ENCODE measurements at regions not wholly inside any gene's neighbourhood (a gene's known extent, or its start where the extent isn't known, plus 50 kb on each side); places are given as distances from the start of the nearest gene placed in this dataset.
"Not testable (repeated sequence)": the region's sequence is repeated elsewhere in the genome, so short reads cannot be mapped to it uniquely, and the experiment has no call there.

DNA sequence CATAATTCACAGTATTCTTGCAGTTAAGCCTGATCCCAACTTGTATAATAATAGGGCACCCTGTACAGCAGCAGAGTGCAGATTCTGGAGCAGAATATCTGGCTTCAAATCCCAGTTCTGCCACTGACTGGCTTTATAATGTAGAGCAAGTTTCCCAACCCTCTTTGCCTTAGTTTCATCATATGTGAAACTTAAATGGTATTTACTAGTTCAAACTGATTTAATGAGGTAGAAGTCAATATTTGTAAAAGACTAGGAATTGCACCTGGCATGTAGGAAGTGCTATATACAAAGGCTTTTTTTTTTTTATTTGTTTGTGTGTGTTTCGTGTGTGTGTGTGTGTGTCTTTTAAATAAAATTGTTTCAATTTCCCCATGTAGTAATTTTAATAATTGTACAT is 125.9 kb downstream of the CCER1 start:
- no peak for DNase-seq (ENCODE audit: low read depth)

DNA sequence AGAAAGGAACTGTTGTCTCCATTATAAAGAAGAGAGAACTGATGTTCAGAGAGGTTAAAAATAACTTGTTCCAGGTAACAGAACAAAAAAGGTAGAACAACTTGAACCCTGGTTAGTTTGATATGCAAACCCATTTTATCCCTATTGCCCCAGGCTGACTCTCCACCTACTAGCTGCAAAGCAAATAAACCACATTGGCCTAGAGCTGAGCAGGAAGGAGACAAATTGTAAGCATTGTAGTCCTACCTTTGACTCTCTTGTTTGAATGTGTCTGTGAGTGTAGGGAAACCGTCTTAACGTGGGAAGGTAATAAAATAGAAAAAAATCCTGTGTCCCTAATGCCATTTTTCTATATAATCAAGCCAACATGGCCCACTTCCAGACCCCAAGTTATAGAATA is 126.4 kb downstream of the CCER1 start:
- no peak for DNase-seq (ENCODE audit: low read depth)

DNA sequence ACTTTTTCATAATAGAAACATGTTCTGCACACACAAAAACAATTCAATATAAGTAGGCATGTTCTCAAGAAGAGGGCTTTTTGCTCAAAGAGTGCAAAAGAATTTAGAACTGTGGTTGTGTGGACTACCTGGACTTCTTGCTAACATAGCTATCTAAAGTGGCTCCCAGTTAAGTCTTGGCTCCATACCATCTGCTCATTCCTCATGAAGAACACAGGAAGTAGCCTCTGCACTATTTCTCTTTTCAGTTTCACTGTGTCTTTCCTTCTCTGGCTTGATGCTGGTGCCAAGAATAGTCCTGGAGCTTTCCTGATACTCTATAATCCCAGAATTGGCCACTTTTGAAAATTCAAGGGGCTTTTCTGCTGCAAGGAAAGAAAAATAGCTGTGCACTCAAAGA is 127.4 kb downstream of the CCER1 start:
- no peak for DNase-seq (ENCODE audit: low read depth)

DNA sequence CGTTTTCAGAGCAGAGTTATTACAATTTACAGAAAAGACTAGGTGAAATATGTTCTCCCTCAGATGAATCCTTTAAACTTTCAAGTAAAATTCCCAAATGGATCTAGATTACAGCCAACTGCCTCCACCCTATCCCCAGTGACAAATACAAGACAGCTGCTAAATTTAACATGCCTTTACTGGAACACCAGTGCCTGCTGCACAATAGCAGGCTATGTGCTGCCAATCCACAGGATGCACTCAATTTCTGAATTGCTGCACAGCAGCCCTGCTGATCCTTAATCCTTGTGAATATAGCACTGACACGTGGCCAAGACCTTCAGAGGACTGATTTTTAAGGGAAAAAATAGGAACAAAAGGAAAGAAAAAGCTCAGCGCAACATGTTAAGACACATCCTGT is 128.9 kb downstream of the CCER1 start:
- DNase-seq (ENCODE audit: low read depth) = no peak

DNA sequence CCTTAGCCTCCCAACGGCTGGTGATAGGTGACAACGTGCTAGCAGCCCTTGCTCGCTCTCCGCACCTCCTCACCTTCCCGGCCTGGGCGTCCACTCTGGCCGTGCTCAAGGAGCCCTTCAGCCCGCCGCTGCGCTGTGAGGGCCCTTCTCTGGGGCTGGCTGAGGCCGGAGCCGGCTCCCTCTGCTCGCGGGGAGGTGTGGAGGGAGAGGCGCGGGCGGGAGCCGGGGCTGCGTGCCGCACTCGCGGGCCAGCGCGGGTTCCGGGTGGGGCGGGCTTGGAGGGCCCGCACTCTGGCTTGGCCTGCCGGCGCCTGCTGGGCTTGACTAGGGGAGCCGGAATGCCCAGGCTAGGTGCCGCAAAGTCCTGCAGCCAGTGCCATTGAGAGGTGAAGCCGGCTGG is 131.1 kb downstream of the CCER1 start:
- no peak for DNase-seq (ENCODE audit: low read depth)

DNA sequence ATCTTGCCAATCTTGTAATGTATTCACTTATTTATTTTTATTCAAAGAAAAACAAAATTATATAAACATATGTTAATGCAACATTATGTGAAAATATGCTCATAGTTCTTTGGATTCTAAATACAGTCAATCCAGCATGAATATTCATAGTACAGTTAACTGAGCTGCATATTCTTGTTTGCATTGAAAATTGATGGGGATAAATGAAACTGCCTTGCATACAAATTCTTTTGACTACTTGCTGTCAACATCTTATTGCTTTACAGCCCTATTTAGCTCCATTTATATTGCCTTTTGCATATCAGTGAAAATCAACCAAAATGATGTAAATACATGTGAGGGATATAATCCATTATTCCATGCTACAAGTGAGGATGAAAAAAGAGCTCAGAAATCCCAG is 135.3 kb downstream of the CCER1 start:
- DNase-seq (ENCODE audit: low read depth) = no peak

DNA sequence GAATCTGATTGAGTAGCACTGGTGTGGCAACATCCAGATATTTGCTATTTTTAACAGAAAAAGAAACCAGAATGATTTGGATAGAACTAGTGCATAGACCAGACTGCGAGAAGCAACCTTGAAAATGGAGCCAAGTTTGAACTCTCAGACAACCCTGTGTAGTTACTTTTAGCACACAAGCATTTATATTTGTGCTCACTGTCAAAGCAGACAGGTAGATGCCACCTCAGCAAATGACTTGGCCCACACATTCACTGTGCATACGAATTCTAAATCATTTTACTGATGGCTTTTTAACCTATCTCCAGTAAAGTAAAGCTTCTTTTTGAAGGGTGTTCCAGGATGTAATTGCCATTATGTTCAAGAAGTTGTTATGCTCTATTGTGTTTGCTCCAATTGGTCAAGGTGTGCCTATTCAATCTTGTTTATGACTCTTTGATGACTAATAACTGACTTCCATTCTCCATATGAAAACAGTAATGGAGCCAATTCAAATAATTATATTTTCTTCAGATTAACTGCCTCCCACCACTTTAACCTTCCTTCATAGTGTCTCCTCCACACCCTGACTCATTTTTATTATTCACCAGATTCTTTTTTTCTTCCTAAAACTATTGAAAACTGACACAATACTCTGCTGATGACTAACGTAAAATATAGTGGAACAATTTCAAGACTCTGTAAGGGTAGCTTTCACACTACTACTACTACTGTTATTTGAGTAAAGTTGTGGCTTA is 138.5 kb downstream of the CCER1 start:
- DNase-seq (ENCODE audit: low read depth) = no peak

GRCh38 chr12:90809940-90810339 is 145.0 kb downstream of the CCER1 start:
- DNase-seq (ENCODE audit: low read depth) = no peak

DNA sequence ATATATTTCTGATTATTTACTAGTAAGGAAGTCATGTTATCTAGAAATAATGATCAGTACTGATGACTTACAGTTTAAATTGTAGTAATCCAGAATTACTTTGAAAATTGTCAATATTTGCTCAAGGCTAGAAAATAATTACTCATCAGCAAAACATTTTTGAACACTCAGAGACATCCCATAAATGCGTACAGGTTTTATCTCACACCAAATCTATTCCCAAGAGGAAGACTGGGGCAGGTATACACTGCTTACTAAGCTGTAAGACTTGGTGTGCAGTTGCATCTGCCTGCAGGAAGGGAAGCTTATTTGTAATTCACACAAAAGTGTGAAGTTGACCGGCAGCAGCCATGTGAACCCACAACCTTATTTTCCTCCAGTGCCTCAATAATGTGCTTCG is 146.4 kb downstream of the CCER1 start:
- DNase-seq (ENCODE audit: low read depth) = no peak

GRCh38 chr12:90802727-90803126 is 152.2 kb downstream of the CCER1 start:
- no peak for DNase-seq (ENCODE audit: low read depth)

- DNase-seq (ENCODE audit: low read depth) = no peak
Observed at GRCh38 chr12:90801776-90802175, 153.2 kb downstream of the CCER1 start.

DNA sequence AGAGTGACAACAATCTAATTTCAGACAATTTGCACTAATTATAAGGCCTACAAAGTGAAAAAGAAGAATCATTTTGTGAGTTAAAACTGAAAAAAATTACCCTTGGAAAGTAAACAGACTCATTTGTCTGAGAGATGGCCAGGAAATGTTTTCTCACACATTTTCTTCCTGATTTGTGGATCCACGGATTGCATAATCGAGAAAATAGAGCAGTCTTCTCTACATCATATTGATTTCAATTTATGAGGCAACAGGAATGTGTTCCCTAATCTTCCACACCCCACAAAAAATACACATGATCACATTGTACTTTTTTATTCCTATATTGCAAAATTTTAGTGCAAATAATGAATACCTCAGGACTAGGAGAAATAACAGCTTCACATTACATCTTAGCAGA is 160.8 kb downstream of the CCER1 start:
- no peak for DNase-seq (ENCODE audit: low read depth)

DNA sequence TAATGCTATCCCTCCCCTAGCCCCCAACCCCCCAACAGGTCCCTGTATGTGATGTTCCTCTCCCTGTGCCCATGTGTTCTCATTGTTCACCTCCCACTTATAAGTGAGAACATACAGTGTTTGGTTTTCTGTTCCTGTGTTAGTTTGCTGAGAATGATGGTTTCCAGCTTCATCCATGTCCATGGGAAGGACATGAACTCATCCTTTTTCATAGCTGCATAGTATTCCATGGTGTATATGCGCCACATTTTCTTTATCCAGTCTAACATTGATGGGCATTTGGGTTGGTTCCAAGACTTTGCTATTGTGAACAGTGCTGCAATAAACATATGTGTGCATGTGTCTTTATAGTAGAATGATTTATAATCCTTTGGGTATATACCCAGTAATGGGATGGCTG is 162.3 kb downstream of the CCER1 start:
- DNase-seq (ENCODE audit: low read depth) = not testable (repeated sequence)

DNA sequence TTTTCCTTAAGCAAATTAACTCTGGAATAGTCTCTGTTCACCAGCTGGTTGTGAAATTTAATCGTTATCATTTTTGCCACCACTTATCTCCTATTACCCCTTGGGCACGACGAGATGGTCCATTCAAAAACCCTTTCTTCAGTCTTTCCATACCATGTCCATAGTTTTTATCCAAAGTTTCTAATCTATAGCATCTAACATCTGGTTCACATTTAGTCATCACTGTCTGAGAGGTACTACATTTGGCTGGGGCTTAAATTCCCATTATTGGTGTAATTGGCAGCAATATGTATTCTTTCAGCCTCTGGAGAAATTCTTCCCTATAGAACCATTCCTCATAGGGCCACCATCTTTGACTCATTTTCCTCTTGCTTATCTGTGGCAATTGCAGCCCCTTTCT is 163.5 kb downstream of the CCER1 start:
- DNase-seq (ENCODE audit: low read depth) = no peak

DNA sequence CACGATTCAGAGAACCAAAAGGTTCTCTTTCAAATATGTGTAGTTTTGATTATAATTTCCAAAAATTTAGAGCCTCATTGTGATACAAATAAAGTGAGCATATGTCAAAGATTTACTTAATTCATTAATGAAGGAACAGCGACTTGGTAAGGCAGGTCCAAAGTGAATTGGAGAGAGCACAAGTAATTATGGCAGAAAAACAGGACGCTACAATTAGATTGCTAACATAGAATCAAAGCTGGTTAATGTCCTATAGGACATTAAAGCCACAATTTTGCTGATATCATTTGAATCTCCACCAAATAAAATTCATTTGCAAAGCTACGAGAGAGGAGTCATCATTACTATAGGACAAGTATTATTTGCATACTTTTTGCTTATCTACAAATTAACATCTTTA is 164.2 kb downstream of the CCER1 start:
- DNase-seq (ENCODE audit: low read depth) = no peak

DNA sequence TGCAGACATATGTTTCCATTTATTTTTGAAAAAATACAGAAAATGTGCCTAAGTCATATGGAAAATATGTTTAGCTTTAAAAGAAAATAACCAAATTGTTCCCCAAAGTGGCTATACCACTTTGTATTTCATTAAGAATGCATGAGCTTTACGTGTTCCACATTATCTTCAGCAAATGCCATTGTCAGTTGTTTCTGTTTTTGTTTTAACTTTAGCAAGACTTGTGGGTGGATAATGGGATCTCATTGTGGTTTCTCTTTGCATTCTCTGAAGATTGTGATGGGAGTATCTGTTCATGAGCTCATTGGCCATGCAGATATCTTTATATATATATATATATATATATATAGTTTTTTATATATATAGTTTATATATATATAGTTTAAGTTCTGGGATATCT is 181.5 kb downstream of the CCER1 start:
- DNase-seq (ENCODE audit: low read depth) = no peak

DNA sequence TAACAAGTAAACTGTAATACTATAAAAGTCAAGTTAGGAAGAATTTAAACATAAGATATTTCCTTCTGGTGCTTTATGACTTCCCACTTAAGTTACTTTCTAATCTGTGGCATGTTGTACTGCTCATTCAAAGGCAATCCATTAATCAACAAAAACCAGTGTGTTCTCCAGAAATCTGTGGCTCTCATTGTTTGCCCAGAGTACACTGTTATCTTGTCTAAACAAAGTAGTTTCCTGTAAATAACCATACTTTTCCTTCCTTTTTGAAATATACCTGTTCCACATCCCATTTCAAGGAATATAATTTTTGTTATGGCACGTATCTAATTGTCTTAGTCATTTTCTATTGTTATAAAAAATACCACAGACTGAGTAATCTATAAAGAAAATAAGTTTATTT is 184.1 kb downstream of the CCER1 start:
- DNase-seq (ENCODE audit: low read depth) = no peak

- no peak for DNase-seq (ENCODE audit: low read depth)
Observed at GRCh38 chr12:90757957-90758356, 197.0 kb downstream of the CCER1 start.

DNA sequence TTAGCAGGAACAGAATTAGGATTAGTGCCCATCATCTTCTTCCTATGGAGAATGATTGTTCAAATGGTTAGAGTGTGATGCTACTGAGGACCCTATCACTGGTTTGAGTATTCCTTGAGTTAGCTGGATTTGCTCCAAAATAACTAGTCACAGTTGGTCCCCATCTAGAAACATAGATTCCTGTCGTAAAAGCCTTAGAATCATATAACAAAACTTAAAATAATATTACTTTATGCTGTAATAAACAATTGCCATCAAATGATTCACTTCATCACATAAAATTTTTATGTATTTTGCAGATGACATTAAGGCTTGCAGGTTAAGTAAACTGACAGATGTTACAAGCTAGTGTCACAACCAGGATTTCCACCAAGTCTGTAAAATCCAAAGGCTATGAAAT is 209.8 kb downstream of the CCER1 start:
- DNase-seq (ENCODE audit: low read depth) = no peak

GRCh38 chr12:90741611-90742010 is 213.4 kb downstream of the CCER1 start:
- DNase-seq (ENCODE audit: low read depth) = no peak

- DNase-seq (ENCODE audit: low read depth) = no peak
Observed at GRCh38 chr12:90729736-90730135, 225.2 kb downstream of the CCER1 start.

DNA sequence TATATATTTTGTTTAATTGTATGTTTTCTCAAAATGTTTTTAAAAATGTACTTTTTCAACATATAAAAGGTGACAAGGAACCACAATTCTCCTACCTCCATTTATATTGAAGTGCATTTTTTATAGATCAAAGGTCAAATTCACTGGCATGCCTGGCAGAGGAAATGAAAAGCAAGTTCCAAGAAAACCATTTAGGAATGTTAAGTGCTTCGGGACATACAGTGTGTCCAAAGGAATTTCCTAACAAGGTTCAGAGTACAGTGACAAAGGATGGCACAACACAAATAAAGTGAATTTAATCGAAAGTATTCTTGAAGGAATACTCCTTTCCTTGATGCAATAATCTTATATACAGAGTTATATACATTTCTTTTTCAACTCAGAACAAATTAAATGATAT is 242.3 kb downstream of the CCER1 start:
- DNase-seq (ENCODE audit: low read depth) = no peak

DNA sequence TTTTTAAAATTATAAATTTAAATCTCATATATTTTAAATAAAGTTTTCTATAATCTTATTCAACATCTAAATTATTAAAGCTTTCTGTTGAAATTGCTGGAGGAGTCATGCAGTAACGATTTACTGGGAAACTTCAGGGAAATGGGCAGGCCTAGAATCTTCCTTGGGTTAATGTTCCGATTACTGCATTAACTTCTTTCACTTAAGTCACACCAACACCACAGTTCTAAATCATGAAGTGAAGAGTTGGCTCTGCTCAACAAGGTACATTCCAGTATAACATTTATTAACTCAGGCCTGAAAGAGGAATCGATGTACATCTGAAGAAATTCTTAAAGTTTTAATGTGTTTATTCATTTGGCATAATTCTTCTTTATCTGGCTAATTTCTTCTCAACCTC is 244.3 kb downstream of the CCER1 start:
- DNase-seq (ENCODE audit: low read depth) = no peak

DNA sequence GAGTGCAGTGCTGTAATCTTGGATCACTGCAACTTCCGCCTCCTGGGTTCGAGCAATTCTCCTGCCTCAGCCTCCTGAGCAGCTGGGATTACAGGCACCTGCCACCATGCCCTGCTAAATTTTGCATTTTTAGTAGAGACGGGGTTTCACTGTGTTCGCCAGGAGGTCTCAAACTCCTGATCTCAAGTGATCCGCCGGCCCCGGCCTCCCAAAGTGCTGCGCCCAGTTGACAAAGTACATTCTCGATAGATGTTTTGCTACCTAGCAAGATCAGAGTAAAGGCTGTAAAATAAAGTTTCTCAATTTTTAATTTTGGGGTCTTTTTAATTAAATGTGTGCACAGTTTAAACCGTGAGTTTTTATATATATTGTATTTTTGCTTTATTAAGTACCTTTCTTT is 248.9 kb downstream of the CCER1 start:
- DNase-seq (ENCODE audit: low read depth) = no peak

DNA sequence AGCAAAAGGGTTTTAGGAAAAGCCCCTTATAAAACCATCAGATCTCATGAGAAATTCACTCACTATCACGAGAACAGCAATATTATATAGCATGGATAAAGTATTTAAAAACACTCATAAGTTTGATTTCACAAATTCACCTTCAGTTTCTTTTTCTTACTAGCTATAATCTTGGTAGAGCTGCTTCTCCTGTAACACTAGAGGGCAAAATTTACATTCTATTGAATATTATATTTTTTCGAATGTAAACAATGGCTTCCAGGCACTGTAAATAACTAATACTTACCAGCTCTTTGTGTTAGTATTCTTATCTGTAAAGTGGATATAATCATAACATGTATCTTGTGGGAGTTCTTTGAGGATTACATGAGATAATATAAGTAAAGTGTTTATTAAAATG is 259.6 kb downstream of the CCER1 start:
- DNase-seq (ENCODE audit: low read depth) = no peak

Measured in T follicular helper cell (primary cell).